Pancreas (tissue), 10 donors: ENCODE measurements at regions not wholly inside any gene's neighbourhood (a gene's known extent, or its start where the extent isn't known, plus 50 kb on each side); places are given as distances from the start of the nearest gene placed in this dataset.
"Not testable (repeated sequence)": the region's sequence is repeated elsewhere in the genome, so short reads cannot be mapped to it uniquely, and the experiment has no call there.

Experiments
- ATAC-seq, 4 donors: fragments of 200-7000 bp; cut with Tn5 transposase; one replicate each; pipeline versions ENCODE4 v1.8.0 to v1.9.1; 2020; ENCODE audit warnings: mild to moderate bottlenecking in 4 of 4, moderate library complexity in 4 of 4
- DNase-seq, 6 donors: peaks; one replicate each; pipeline ENCODE4 v3.0.0-alpha.2; 2020
- FAIRE-seq: peaks from 2 replicates; lab custom pipeline; 2012; peaks lifted over from hg19 to GRCh38; lab: Jason Lieb, UNC
- H3K27ac ChIP-seq, 4 donors: fragments of 200-600 bp; sonication (generic); 1 replicate in 3 of 4; 2 replicates in 1 of 4; pipeline versions ENCODE4 v1.5.0 to v1.8.0; 2020
- H3K27me3 ChIP-seq, 4 donors: fragments of 200-600 bp; one replicate each; pipeline ENCODE4 v1.8.0; 2021
- H3K36me3 ChIP-seq, 3 donors: fragments of 200-600 bp; sonication (generic) in 1 of 3; one replicate each; pipeline versions ENCODE4 v1.5.0 to v1.8.0; 2020 to 2021
- H3K4me1 ChIP-seq, 3 donors: fragments of 200-600 bp; one replicate each; pipeline ENCODE4 v1.8.0; 2021
- H3K4me3 ChIP-seq, 4 donors: fragments of 200-600 bp; sonication (generic) in 2 of 4; one replicate each; pipeline versions ENCODE4 v1.5.0 to v1.8.0; 2020 to 2021
- H3K9me3 ChIP-seq, 4 donors: fragments of 200-600 bp; one replicate each; pipeline ENCODE4 v1.8.0; 2021
- CTCF ChIP-seq, 4 donors: fragments of 200-600 bp; sonication (generic) in 3 of 4; IDR thresholded peaks; one replicate each; pipeline versions ENCODE4 v1.5.0 to v1.8.0; 2021; ENCODE audit warnings: antibody characterized with exemption in 4 of 4
- WGBS, 2 donors: extraction: QIAGEN DNeasy Blood & Tissue Kit; methylation state at CpG; one replicate each; pipeline ENCODE4 v1.1.7; 2013; 5-methylcytosine and 5-hydroxymethylcytosine counted together
- intact Hi-C, 3 donors: fragments of 100-400 bp; cut with DNase I; formaldehyde crosslinking; loops; one replicate each; pipeline versions ENCODE4 v1.11.1 to v1.14.2; 2022
- donor health status: healthy with polysubstance abuse.
- donor health status: DM: no; HTN: no; CAD: no; lungs with moderate emphysema.
- donor health status: DM: no; HTN: no; CAD: no.
- donor health status: control.
- donor health status: control.
- donor health status: Bipolar disorder and iron deficiency.
- donor health status: DM: yes; HTN: yes; CAD: no.
- donor health status: DM: no; HTN: no; CAD: no.
- donor health status: DM: no; HTN: no; CAD: no.
- donor health status: DM: yes; HTN: yes; CAD: no.

DNA sequence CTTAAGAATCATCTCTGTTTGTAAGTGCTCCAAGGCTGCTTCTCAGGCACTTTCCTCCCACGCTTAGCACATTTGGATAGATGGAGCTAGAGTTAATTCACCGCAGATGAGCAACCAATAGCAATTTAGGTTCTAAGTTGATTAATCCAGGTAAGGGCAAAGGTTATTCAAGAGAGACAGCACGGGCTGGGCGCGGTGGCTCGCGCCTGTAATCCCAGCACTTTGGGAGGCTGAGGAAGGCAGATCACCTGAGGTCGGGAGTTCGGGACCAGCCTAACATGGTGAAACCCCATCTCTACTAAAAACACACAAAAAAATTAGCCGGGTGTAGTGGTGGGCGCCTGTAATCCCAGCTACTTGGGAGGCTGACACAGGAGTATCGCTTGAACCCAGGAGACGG, 54.5 kb upstream of the UNC13C start:
- H3K9me3 ChIP-seq, H3K27me3 ChIP-seq, ATAC-seq, FAIRE-seq, DNase-seq, intact Hi-C loops, H3K27ac ChIP-seq, H3K4me1 ChIP-seq, H3K4me3 ChIP-seq, H3K36me3 ChIP-seq: not testable (repeated sequence)
- WGBS, 2 donors, result 89 to 94% methylated on average over 13 of the region's 13 CpGs

DNA sequence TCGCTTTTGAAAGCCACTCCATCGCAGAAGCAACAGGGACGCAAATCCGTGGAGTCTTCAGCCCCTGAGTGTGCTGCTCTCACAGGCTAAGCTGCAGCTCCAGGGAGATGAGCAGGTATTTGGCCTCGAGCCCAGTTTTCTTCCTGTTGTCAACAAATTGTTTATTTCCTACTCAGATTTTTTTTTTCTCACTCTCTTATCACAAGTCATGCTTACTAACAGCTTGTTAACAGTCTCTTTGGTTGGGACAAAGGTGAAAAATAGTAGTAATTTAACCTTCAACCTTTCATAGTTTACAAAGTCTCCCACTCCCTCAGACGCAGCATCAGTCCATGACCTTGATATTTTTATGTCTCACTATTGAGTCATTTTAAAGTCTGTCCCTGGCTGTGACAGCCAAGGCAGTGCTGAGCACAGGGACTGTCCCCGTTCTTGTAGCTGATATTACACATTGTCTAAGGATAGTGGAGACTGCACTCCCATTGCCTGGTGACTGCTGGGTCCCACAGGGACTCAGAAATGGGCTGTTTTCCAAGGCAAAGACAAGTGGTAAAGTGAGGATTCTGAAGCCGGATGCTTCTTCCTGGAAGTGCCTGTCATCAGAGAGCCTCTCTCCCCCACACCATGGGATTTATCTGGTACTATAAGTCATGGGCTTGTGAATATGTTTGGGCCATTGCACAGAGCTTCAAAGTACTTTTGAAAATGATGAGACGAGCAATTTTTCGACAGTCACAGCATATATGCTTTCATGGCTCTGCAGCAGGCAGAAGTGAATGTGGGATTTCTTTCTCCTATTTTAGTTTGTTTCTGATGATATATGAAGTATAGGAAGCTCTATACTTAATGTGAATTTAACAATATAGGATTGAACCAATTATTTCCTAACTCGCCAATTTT, 59.8 kb upstream of the UNC13C start:
- Histone ChIP-seq H3K4me1 (no peaks in the 10 kb centered on the region), H3K27me3 (no peaks in the 10 kb centered on the region), H3K36me3 (no peaks in the 10 kb centered on the region), H3K27ac (no peak overlapping the region), H3K9me3 (no peaks in the 10 kb centered on the region), H3K4me3 (no peak overlapping the region)
- intact Hi-C loops, result no loop called here
- ATAC-seq (peak in 3 of 4 donors; percentile 24 to 60 (median 53)), DNase-seq (no peak), FAIRE-seq (no peak)
- TF ChIP-seq CTCF (IDR thresholded peaks at IDR 0.05), result no peak
- 43 to 48% methylated on average over 11 of the region's 11 CpGs for WGBS, 2 donors

DNA sequence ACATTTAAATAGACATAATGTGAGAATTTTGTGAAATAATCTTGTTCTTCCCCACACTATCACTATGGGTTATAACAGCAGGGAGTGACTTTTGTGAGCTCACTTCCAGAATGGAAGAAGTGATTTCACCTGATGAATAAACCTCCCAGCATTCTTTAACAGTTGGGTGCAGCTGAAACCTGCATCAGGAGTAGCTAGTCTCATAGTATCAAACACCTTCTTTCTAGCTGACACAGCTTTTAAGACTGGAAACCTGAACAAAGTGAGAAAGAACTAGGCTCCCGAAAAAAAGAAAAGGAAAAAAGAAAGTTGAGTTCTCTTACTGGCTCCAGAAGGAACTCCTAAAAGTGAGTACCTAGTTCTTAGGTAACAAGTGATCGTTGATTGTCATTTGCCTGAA, 61.1 kb upstream of the UNC13C start:
- Histone ChIP-seq H3K4me1 (no peaks in the 10 kb centered on the region), H3K4me3 (no peak overlapping the region), H3K9me3 (no peaks in the 10 kb centered on the region), H3K36me3 (no peaks in the 10 kb centered on the region), H3K27me3 (no peaks in the 10 kb centered on the region), H3K27ac (no peak overlapping the region)
- no peak for DNase-seq
- 66 to 75% methylated on average over 2 of the region's 2 CpGs for WGBS, 2 donors
- no peak for TF ChIP-seq CTCF (IDR thresholded peaks at IDR 0.05)
- no peak for FAIRE-seq
- intact Hi-C loops, result no loop called here
- ATAC-seq, result no peak

- ATAC-seq (no peak), DNase-seq (no peak), FAIRE-seq (no peak)
- no peak for TF ChIP-seq CTCF (IDR thresholded peaks at IDR 0.05)
- Histone ChIP-seq H3K27me3 (no peaks in the 10 kb centered on the region), H3K27ac (no peak overlapping the region), H3K4me3 (no peak overlapping the region), H3K36me3 (no peaks in the 10 kb centered on the region), H3K4me1 (no peaks in the 10 kb centered on the region), H3K9me3 (no peaks in the 10 kb centered on the region)
- 64 to 66% methylated on average over 10 of the region's 10 CpGs for WGBS, 2 donors
- intact Hi-C loops, result no loop called here
Observed at GRCh38 chr15:53911431-53911830, 66.8 kb upstream of the UNC13C start.

- TF ChIP-seq CTCF (IDR thresholded peaks at IDR 0.05), result no peak
- Histone ChIP-seq H3K27me3 (no peaks in the 10 kb centered on the region), H3K4me3 (no peak overlapping the region), H3K36me3 (no peaks in the 10 kb centered on the region), H3K27ac (no peak overlapping the region), H3K4me1 (no peaks in the 10 kb centered on the region), H3K9me3 (no peaks in the 10 kb centered on the region)
- intact Hi-C loops, result no loop called here
- DNase-seq, result peak in 1 of 6 donors; percentile 42
- FAIRE-seq, result no peak
- WGBS, 2 donors, result 74 to 90% methylated on average over 8 to 11 of the region's 11 CpGs
- ATAC-seq, result peak in 3 of 4 donors; percentile 12 to 33 (median 33)
Observed at GRCh38 chr15:53910852-53911251, 67.4 kb upstream of the UNC13C start.
